Panc1 (cell line): ENCODE measurements at regions not wholly inside any gene's neighbourhood (a gene's known extent, or its start where the extent isn't known, plus 50 kb on each side); places are given as distances from the start of the nearest gene placed in this dataset.

Source experiments
- ATAC-seq: fragments of 200-7000 bp; cut with Tn5 transposase; 2 replicates; pipeline ENCODE4 v1.9.1; 2020; ENCODE audit warnings: mild to moderate bottlenecking, moderate library complexity
- BruUV-seq: library from RNA; stranded (reverse); fragments of 400-500 nt; replicated peaks from 2 replicates; lab custom pipeline; 2021; lab: Mats Ljungman, UMichigan
- CTCF ChIA-PET: fragments of 300-600 bp; sonication (Branson Sonifier 250); formaldehyde crosslinking; loops from one replicate; lab custom pipeline; 2022; ENCODE audit warnings: antibody characterized with exemption; lab: Charles Lee
- POLR2A ChIA-PET: fragments of 300-600 bp; sonication (Branson Sonifier 250); formaldehyde crosslinking; loops from one replicate; lab custom pipeline; 2022; ENCODE audit warnings: antibody characterized with exemption; lab: Charles Lee
- DNase-seq: peaks from one replicate; pipeline ENCODE4 v3.0.0-alpha.2; 2010; ENCODE audit warnings: low read depth, low spot score
- H3K27ac ChIP-seq: 2 replicates; pipeline ENCODE4 v1.5.1; 2011; ENCODE audit warnings: mild to moderate bottlenecking, low read length, inconsistent platforms
- H3K27me3 ChIP-seq: fragments of 200-500 bp; sonication (Bioruptor generic); 2 replicates; pipeline ENCODE4 v1.6.0; 2014; ENCODE audit warnings: low read length, inconsistent platforms; ENCODE audit not compliant: control insufficient read depth, insufficient read depth
- H3K36me3 ChIP-seq: fragments of 200-500 bp; sonication (Bioruptor generic); 2 replicates; pipeline ENCODE4 v1.5.1; 2014; ENCODE audit warnings: inconsistent platforms, mild to moderate bottlenecking, low read length, moderate library complexity; ENCODE audit not compliant: control insufficient read depth, insufficient read depth
- H3K4me1 ChIP-seq: 2 replicates; pipeline ENCODE4 v1.5.1; 2011; ENCODE audit warnings: inconsistent platforms, mild to moderate bottlenecking, low read length, moderate library complexity; ENCODE audit not compliant: control insufficient read depth, insufficient read depth
- H3K4me3 ChIP-seq, 2 experiments: 2 replicates each; pipeline ENCODE4 v1.5.1; 2011 to 2012; ENCODE audit warnings: low read depth in 2 of 2, low read length in 2 of 2, mild to moderate bottlenecking in 2 of 2, inconsistent platforms in 1 of 2, moderate library complexity in 1 of 2
- H3K9me3 ChIP-seq: fragments of 200-500 bp; sonication (Bioruptor generic); 2 replicates; pipeline ENCODE4 v1.5.1; 2014; ENCODE audit warnings: low read depth, mild to moderate bottlenecking, inconsistent platforms, low read length, moderate library complexity; ENCODE audit not compliant: control insufficient read depth, insufficient read depth
- CTCF ChIP-seq: fragments of 450-650 bp; IDR thresholded peaks from 2 replicates; pipeline ENCODE4 v1.5.1; 2017; ENCODE audit warnings: mild to moderate bottlenecking
- POLR2AphosphoS5 ChIP-seq: IDR thresholded peaks from 2 replicates; pipeline ENCODE4 v1.6.1; 2012; ENCODE audit warnings: mild to moderate bottlenecking, low read depth, low read length, moderate library complexity
- REST ChIP-seq, 2 experiments: IDR thresholded peaks; 2 replicates each; pipeline ENCODE4 v1.6.1; 2011 to 2012; ENCODE audit warnings: low read depth in 2 of 2, control low read depth in 1 of 2, low read length in 1 of 2, mild to moderate bottlenecking in 1 of 2, moderate library complexity in 1 of 2; ENCODE audit not compliant: insufficient read depth in 1 of 2
- SIN3A ChIP-seq: IDR thresholded peaks from 2 replicates; pipeline ENCODE4 v1.6.1; 2012; ENCODE audit warnings: low read depth, mild to moderate bottlenecking, low read length, moderate library complexity, borderline replicate concordance; ENCODE audit not compliant: insufficient read depth
- TCF7L2 ChIP-seq: IDR thresholded peaks from 2 replicates; pipeline ENCODE4 v1.6.1; 2011; ENCODE audit warnings: mild to moderate bottlenecking, low read depth, low read length, inconsistent platforms
- in situ Hi-C: cut with HindIII; loops from 2 replicates; pipeline ENCODE4 v1.10.0; 2016; ENCODE audit warnings: low sequenced_read_pairs, low pct_unique_long_range_greater_than_20kb
- intact Hi-C: fragments of 100-400 bp; cut with micrococcal nuclease; formaldehyde crosslinking; loops from one replicate; pipeline ENCODE4 v1.10.0; 2022; ENCODE audit not compliant: unreplicated experiment

GRCh38 chr7:35365523-35365922 is 111.6 kb upstream of the TBX20 start:
- H3K27me3 ChIP-seq, result peaks cover 7% of the 10 kb centered on the region; the same call in 1 of the 2 replicates
- no peak for DNase-seq
- H3K9me3 ChIP-seq, result no peaks in the 10 kb centered on the region
- no peak for ATAC-seq
- no peaks in the 10 kb centered on the region for H3K36me3 ChIP-seq
- ChIA-PET POLR2A (no interaction called here), CTCF (no interaction called here)
- intact Hi-C loops (no loop called here), in situ Hi-C loops (no loop called here)
- BruUV-seq, result no TSS peak
- no peak overlapping the region for H3K27ac ChIP-seq
- TF ChIP-seq POLR2AphosphoS5 (no peak), REST (IDR thresholded peaks at IDR 0.05; ENCODE audit: insufficient read depth in 1 of 2, low read depth in 2 of 2, low read length in 1 of 2) (no peak), TCF7L2 (no peak), SIN3A (no peak), CTCF (no peak)
- no peaks in the 10 kb centered on the region for H3K4me1 ChIP-seq
- H3K4me3 ChIP-seq, result no peak overlapping the region

GRCh38 chr7:35362341-35362740 is 108.4 kb upstream of the TBX20 start:
- BruUV-seq, result no TSS peak
- intact Hi-C loops (no loop called here), in situ Hi-C loops (no loop called here)
- Histone ChIP-seq H3K27ac (no peak overlapping the region), H3K9me3 (no peaks in the 10 kb centered on the region), H3K27me3 (peaks cover 14% of the 10 kb centered on the region; the same call in 1 of the 2 replicates), H3K36me3 (no peaks in the 10 kb centered on the region), H3K4me1 (no peaks in the 10 kb centered on the region), H3K4me3 (no peak overlapping the region)
- ChIA-PET CTCF (no interaction called here), POLR2A (no interaction called here)
- TF ChIP-seq CTCF (no peak), TCF7L2 (no peak), POLR2AphosphoS5 (no peak), SIN3A (no peak), REST (IDR thresholded peaks at IDR 0.05; ENCODE audit: insufficient read depth in 1 of 2, low read depth in 2 of 2, low read length in 1 of 2) (no peak)
- ATAC-seq (no peak), DNase-seq (no peak)
